Endothelial cell of umbilical vein (primary cell): ENCODE measurements at regions not wholly inside any gene's neighbourhood (a gene's known extent, or its start where the extent isn't known, plus 50 kb on each side); places are given as distances from the start of the nearest gene placed in this dataset.

Experiments
- BruUV-seq: library from RNA; stranded (reverse); fragments of 400-500 nt; replicated peaks from 2 replicates; lab custom pipeline; 2021; lab: Mats Ljungman, UMichigan
- CTCF ChIA-PET: fragments of 300-600, 350-600 bp; sonication (Branson Sonifier 250); formaldehyde crosslinking; loops from one replicate; lab custom pipeline; 2021; ENCODE audit warnings: antibody characterized with exemption, inconsistent platforms; lab: Charles Lee
- POLR2A ChIA-PET: fragments of 300-600, 350-600 bp; sonication (Branson Sonifier 250); formaldehyde crosslinking; loops from one replicate; lab custom pipeline; 2021; ENCODE audit warnings: antibody characterized with exemption, inconsistent platforms; lab: Charles Lee
- DNase-seq: peaks from one replicate; pipeline ENCODE4 v3.0.0-alpha.2; 2011; ENCODE audit warnings: low read depth, low spot score
- FAIRE-seq: peaks from 2 replicates; lab custom pipeline; 2011; peaks lifted over from hg19 to GRCh38; lab: Jason Lieb, UNC
- H2AFZ ChIP-seq: 2 replicates; pipeline ENCODE4 v1.6.0; 2012; ENCODE audit warnings: low read depth, low read length, control low read depth, inconsistent platforms
- H3K27ac ChIP-seq: 2 replicates; pipeline ENCODE4 v1.5.1; 2011; ENCODE audit warnings: low read depth, mild to moderate bottlenecking, control low read depth, low read length, moderate library complexity; ENCODE audit not compliant: insufficient read depth
- H3K27me3 ChIP-seq, 2 experiments: 2 replicates each; pipeline versions ENCODE4 v1.6.0 to v1.6.1; 2011; ENCODE audit warnings: low read length in 2 of 2, mixed read lengths in 1 of 2; ENCODE audit not compliant: control insufficient read depth in 2 of 2, insufficient read depth in 2 of 2
- H3K36me3 ChIP-seq, 2 experiments: 2 replicates in 1 of 2; 3 replicates in 1 of 2; pipeline ENCODE4 v1.5.1; 2011; ENCODE audit warnings: low read length in 2 of 2, mild to moderate bottlenecking in 1 of 2, moderate library complexity in 1 of 2; ENCODE audit not compliant: control insufficient read depth in 2 of 2, insufficient read depth in 2 of 2; ENCODE audit errors: extremely low read depth in 1 of 2
- H3K4me1 ChIP-seq: 3 replicates; pipeline ENCODE4 v1.5.1; 2011; ENCODE audit warnings: mild to moderate bottlenecking, low read length; ENCODE audit not compliant: control insufficient read depth, insufficient read depth; ENCODE audit errors: extremely low read depth
- H3K4me2 ChIP-seq: 2 replicates; pipeline ENCODE4 v1.6.1; 2011; ENCODE audit warnings: low read length, control low read depth, mixed read lengths; ENCODE audit not compliant: insufficient read depth
- H3K4me3 ChIP-seq, 3 experiments: fragments of 200-600 bp in 1 of 3; sonication (generic), shearing (Covaris generic) in 1 of 3; replicated peaks in 1 of 3; 2 replicates each; pipeline ENCODE4 v1.5.1; 2011 to 2016; ENCODE audit warnings: control low read depth in 3 of 3, low read length in 3 of 3, mild to moderate bottlenecking in 2 of 3, inconsistent platforms in 1 of 3, low read depth in 1 of 3, moderate library complexity in 1 of 3; ENCODE audit not compliant: insufficient read depth in 1 of 3
- H3K79me2 ChIP-seq: 2 replicates; pipeline ENCODE4 v1.6.0; 2012; ENCODE audit warnings: low read length, inconsistent platforms; ENCODE audit not compliant: control insufficient read depth, insufficient read depth
- H3K9ac ChIP-seq: replicated peaks from 2 replicates; pipeline ENCODE3; 2011; ENCODE audit warnings: low read length, control low read depth; ENCODE audit not compliant: insufficient read depth; ENCODE audit errors: extremely low read depth
- H3K9me1 ChIP-seq: replicated peaks from 3 replicates; pipeline ENCODE4 v1.6.0; 2011; ENCODE audit warnings: mild to moderate bottlenecking, low read length; ENCODE audit not compliant: control insufficient read depth, insufficient read depth; ENCODE audit errors: extremely low read depth
- H3K9me3 ChIP-seq: replicated peaks from 2 replicates; pipeline ENCODE4 v1.5.1; 2012; ENCODE audit warnings: low read length, inconsistent platforms; ENCODE audit not compliant: control insufficient read depth, insufficient read depth
- H4K20me1 ChIP-seq: replicated peaks from 2 replicates; pipeline ENCODE3; 2011; ENCODE audit warnings: mild to moderate bottlenecking, low read length; ENCODE audit not compliant: control insufficient read depth, insufficient read depth; ENCODE audit errors: extremely low read depth
- EZH2 ChIP-seq: IDR thresholded peaks from 2 replicates; pipeline ENCODE4 v1.6.1; 2012; ENCODE audit warnings: borderline replicate concordance, low read depth, mild to moderate bottlenecking, moderate library complexity, low read length, inconsistent platforms; ENCODE audit not compliant: severe bottlenecking
- FOS ChIP-seq: IDR thresholded peaks from 2 replicates; pipeline ENCODE4 v1.6.1; 2011; ENCODE audit warnings: mild to moderate bottlenecking, low read length, moderate library complexity, borderline replicate concordance; ENCODE audit not compliant: insufficient read depth
- GATA2 ChIP-seq: IDR thresholded peaks from 2 replicates; pipeline ENCODE4 v1.7.0; 2011; ENCODE audit warnings: low read depth, mild to moderate bottlenecking, moderate library complexity, mixed read lengths, low read length; ENCODE audit not compliant: insufficient read length, insufficient read depth
- JUN ChIP-seq: IDR thresholded peaks from 2 replicates; pipeline ENCODE4 v1.6.1; 2011; ENCODE audit warnings: borderline replicate concordance, low read depth; ENCODE audit not compliant: insufficient read length, insufficient read depth
- MYC ChIP-seq: IDR thresholded peaks from one replicate; pipeline ENCODE4 v1.6.1; 2011; ENCODE audit warnings: mild to moderate bottlenecking, low read depth, low read length
- POLR2A ChIP-seq: IDR thresholded peaks from 2 replicates; pipeline ENCODE4 v1.6.1; 2012; ENCODE audit warnings: low read depth, mild to moderate bottlenecking, control low read depth, low read length
- POLR2AphosphoS5 ChIP-seq: IDR thresholded peaks from 2 replicates; pipeline ENCODE4 v1.6.1; 2012; ENCODE audit warnings: low read depth, mild to moderate bottlenecking, control low read depth, low read length, moderate library complexity; ENCODE audit not compliant: insufficient read depth
- dilution Hi-C: fragments of 300-500 bp; cut with MboI; formaldehyde crosslinking; loops from one replicate; pipeline ENCODE4 v1.15.0; 2019; ENCODE audit warnings: low sequenced_read_pairs; ENCODE audit not compliant: extremely low pct_ligation_motif_present
- intact Hi-C: fragments of 100-400 bp; cut with micrococcal nuclease; formaldehyde crosslinking; loops from one replicate; pipeline ENCODE4 v1.10.0; 2022
- TF ChIP-seq, protein P1 (sequence below), 2 donors: IDR thresholded peaks; 1 replicate in 1 of 2; 2 replicates in 1 of 2; pipeline ENCODE4 v1.5.1; 2011; ENCODE audit warnings: low read length in 2 of 2, mild to moderate bottlenecking in 2 of 2, moderate library complexity in 2 of 2, control low read depth in 1 of 2, inconsistent platforms in 1 of 2, low read depth in 1 of 2; ENCODE audit not compliant: insufficient read depth in 1 of 2; ENCODE audit errors: extremely low read depth in 1 of 2
- TF ChIP-seq, protein P2 (sequence below): IDR thresholded peaks from 2 replicates; pipeline ENCODE4 v1.6.1; 2011; ENCODE audit not compliant: insufficient read depth, insufficient read length

DNA sequence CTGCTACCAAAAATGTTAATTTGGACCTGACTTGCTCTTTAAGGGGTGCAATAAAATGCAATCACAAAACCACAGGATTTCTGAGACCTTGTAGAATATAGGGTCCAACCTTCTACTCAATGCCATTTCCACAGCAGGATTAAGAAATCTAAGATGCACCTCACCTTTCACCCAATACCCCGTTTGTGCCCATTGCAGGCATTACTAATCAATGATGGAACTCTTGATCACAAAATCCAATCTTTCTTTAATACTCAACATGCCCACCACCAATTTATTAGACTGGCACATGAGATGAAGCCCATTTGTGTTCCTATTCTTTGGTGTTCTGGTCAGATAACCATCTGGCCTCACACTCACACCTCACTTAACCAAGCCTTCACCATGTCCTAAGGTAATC is 117.2 kb upstream of the IGSF21 start:
- H3K4me3 ChIP-seq = no peak overlapping the region
- dilution Hi-C loops = no loop called here
- DNase-seq (no peak), FAIRE-seq (no peak)
- no peak overlapping the region for H2AFZ ChIP-seq
- ChIA-PET POLR2A (no interaction called here), CTCF (no interaction called here)
- TF ChIP-seq, protein P1, sequence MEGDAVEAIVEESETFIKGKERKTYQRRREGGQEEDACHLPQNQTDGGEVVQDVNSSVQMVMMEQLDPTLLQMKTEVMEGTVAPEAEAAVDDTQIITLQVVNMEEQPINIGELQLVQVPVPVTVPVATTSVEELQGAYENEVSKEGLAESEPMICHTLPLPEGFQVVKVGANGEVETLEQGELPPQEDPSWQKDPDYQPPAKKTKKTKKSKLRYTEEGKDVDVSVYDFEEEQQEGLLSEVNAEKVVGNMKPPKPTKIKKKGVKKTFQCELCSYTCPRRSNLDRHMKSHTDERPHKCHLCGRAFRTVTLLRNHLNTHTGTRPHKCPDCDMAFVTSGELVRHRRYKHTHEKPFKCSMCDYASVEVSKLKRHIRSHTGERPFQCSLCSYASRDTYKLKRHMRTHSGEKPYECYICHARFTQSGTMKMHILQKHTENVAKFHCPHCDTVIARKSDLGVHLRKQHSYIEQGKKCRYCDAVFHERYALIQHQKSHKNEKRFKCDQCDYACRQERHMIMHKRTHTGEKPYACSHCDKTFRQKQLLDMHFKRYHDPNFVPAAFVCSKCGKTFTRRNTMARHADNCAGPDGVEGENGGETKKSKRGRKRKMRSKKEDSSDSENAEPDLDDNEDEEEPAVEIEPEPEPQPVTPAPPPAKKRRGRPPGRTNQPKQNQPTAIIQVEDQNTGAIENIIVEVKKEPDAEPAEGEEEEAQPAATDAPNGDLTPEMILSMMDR (IDR thresholded peaks at IDR 0.05; ENCODE audit: extremely low read depth in 1 of 2, insufficient read depth in 1 of 2, low read depth in 1 of 2, low read length in 2 of 2) = no peak
- no peak for TF ChIP-seq POLR2A
- no peak for TF ChIP-seq EZH2
- no peak for TF ChIP-seq GATA2
- TF ChIP-seq MYC = no peak
- H3K4me2 ChIP-seq = no peak overlapping the region
- H3K9ac ChIP-seq = no peak overlapping the region
- no peaks in the 10 kb centered on the region for H4K20me1 ChIP-seq
- no peaks in the 10 kb centered on the region for H3K36me3 ChIP-seq
- intact Hi-C loops = no loop called here
- no TSS peak for BruUV-seq
- no peaks in the 10 kb centered on the region for H3K9me3 ChIP-seq
- H3K4me1 ChIP-seq = no peaks in the 10 kb centered on the region
- no peaks in the 10 kb centered on the region for H3K27me3 ChIP-seq
- no peaks in the 10 kb centered on the region for H3K9me1 ChIP-seq
- H3K27ac ChIP-seq = no peak overlapping the region
- no peaks in the 10 kb centered on the region for H3K79me2 ChIP-seq

DNA sequence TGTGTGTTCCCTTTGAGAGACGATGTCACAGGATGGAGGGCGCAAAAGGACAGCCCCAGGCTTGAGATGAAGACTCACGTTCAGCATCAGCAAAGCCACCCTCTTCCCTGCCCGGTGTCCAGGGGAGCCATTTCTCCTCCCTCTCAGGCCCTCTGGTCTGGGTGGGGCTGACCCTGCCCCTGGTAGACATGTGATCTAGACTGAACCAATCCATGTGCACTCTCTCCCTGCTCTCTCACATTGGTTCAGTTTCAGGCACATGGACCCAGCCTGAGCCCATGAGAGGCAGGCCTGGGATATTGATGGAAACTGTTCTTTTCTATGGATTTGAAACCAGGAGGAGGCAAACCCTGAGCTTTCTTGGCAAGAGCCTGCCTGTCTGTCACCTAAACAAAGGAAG is 115.6 kb upstream of the IGSF21 start:
- Histone ChIP-seq H3K9me1 (no peaks in the 10 kb centered on the region), H2AFZ (no peak overlapping the region), H3K9ac (no peak overlapping the region), H3K79me2 (no peaks in the 10 kb centered on the region), H3K27me3 (no peaks in the 10 kb centered on the region), H3K4me2 (no peak overlapping the region), H3K36me3 (no peaks in the 10 kb centered on the region), H3K4me1 (no peaks in the 10 kb centered on the region), H3K9me3 (no peaks in the 10 kb centered on the region), H3K4me3 (no peak overlapping the region), H4K20me1 (no peaks in the 10 kb centered on the region), H3K27ac (no peak overlapping the region)
- FAIRE-seq (no peak), DNase-seq (no peak)
- ChIA-PET CTCF (no interaction called here), POLR2A (no interaction called here)
- TF ChIP-seq EZH2 (no peak), GATA2 (no peak), POLR2A (no peak), FOS (no peak), JUN (no peak), MYC (no peak), POLR2AphosphoS5 (no peak)
- TF ChIP-seq, protein P2, sequence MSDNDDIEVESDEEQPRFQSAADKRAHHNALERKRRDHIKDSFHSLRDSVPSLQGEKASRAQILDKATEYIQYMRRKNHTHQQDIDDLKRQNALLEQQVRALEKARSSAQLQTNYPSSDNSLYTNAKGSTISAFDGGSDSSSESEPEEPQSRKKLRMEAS = no peak
- TF ChIP-seq, protein P1 (IDR thresholded peaks at IDR 0.05; ENCODE audit: extremely low read depth in 1 of 2, insufficient read depth in 1 of 2, low read depth in 1 of 2, low read length in 2 of 2) = no peak
- intact Hi-C loops = no loop called here
- BruUV-seq = no TSS peak
- dilution Hi-C loops = no loop called here
